CD4-positive, alpha-beta T cell treated with Interleukin-10 for 1 hour (primary cell): ENCODE measurements at regions not wholly inside any gene's neighbourhood (a gene's known extent, or its start where the extent isn't known, plus 50 kb on each side); places are given as distances from the start of the nearest gene placed in this dataset.
"Not testable (repeated sequence)": the region's sequence is repeated elsewhere in the genome, so short reads cannot be mapped to it uniquely, and the experiment has no call there.

Source experiments
- DNase-seq: peaks from one replicate; pipeline ENCODE4 v3.0.0-alpha.2; 2020

GRCh38 chr1:100597061-100597741 is 59.3 kb downstream of the GPR88 start:
- DNase-seq, result no peak

GRCh38 chr1:100597784-100598183 is 59.8 kb downstream of the GPR88 start:
- DNase-seq, result no peak

- not testable (repeated sequence) for DNase-seq
Measured at GRCh38 chr1:100600377-100600776, 62.4 kb downstream of the GPR88 start.

- DNase-seq, result not testable (repeated sequence)
Measured at GRCh38 chr1:100602028-100602427, 64.1 kb downstream of the GPR88 start.

GRCh38 chr1:100604372-100604771 is 66.4 kb downstream of the GPR88 start:
- DNase-seq, result no peak

- no peak for DNase-seq
Measured at GRCh38 chr1:100606438-100606837, 68.5 kb downstream of the GPR88 start.

GRCh38 chr1:100607628-100608240 is 69.8 kb downstream of the GPR88 start:
- no peak for DNase-seq

- DNase-seq, result no peak
Measured at GRCh38 chr1:100609849-100610248, 71.9 kb downstream of the GPR88 start.

- no peak for DNase-seq
Measured at GRCh38 chr1:100611086-100611485, 73.1 kb downstream of the GPR88 start.

GRCh38 chr1:100612540-100612939 is 74.6 kb downstream of the GPR88 start:
- no peak for DNase-seq

GRCh38 chr1:100613817-100614559 is 76.0 kb downstream of the GPR88 start:
- DNase-seq, result peak; percentile 23

GRCh38 chr1:100614570-100614969 is 76.6 kb downstream of the GPR88 start:
- DNase-seq, result no peak

- DNase-seq, result no peak
Measured at GRCh38 chr1:100615686-100616085, 77.7 kb downstream of the GPR88 start.

GRCh38 chr1:100616121-100616621 is 78.2 kb downstream of the GPR88 start:
- no peak for DNase-seq

- DNase-seq, result no peak
Measured at GRCh38 chr1:100622037-100622436, 84.1 kb downstream of the GPR88 start.

- DNase-seq, result no peak
Measured at GRCh38 chr1:100622506-100622905, 84.6 kb downstream of the GPR88 start.

- DNase-seq, result no peak
Measured at GRCh38 chr1:100622966-100623762, 85.2 kb downstream of the GPR88 start.

- no peak for DNase-seq
Measured at GRCh38 chr1:100624886-100625610, 87.1 kb downstream of the GPR88 start.

GRCh38 chr1:100626397-100626796 is 88.5 kb downstream of the GPR88 start:
- DNase-seq, result no peak

- no peak for DNase-seq
Measured at GRCh38 chr1:100627054-100627716, 89.2 kb downstream of the GPR88 start.

- no peak for DNase-seq
Measured at GRCh38 chr1:100627936-100628335, 90.0 kb downstream of the GPR88 start.

- DNase-seq, result no peak
Measured at GRCh38 chr1:100628631-100629081, 90.7 kb downstream of the GPR88 start.
